PC-9 (cell line): ENCODE measurements at regions not wholly inside any gene's neighbourhood (a gene's known extent, or its start where the extent isn't known, plus 50 kb on each side); places are given as distances from the start of the nearest gene placed in this dataset.

Experiments
- BruUV-seq: library from RNA; stranded (reverse); fragments of 400-500 nt; replicated peaks from 2 replicates; lab custom pipeline; 2021; lab: Mats Ljungman, UMichigan
- CTCF ChIA-PET: fragments of 300-600 bp; sonication (Branson Sonifier 250); formaldehyde crosslinking; loops from one replicate; lab custom pipeline; 2022; ENCODE audit warnings: antibody characterized with exemption; lab: Charles Lee
- POLR2A ChIA-PET: fragments of 300-600 bp; sonication (Branson Sonifier 250); formaldehyde crosslinking; loops from one replicate; lab custom pipeline; 2022; ENCODE audit warnings: antibody characterized with exemption; ENCODE audit not compliant: unreplicated experiment; lab: Charles Lee
- DNase-seq, 2 experiments: peaks; one replicate each; pipeline versions ENCODE4 v3.0.0 to v3.0.0-alpha.2; 2015 to 2022; ENCODE audit warnings: mixed read lengths in 1 of 2
- H2AFZ ChIP-seq: fragments of 200-600 bp; sonication (generic); 2 replicates; pipeline ENCODE4 v1.8.1; 2017; ENCODE audit warnings: antibody characterized with exemption
- H3F3A ChIP-seq: fragments of 200-600 bp; sonication (generic); 2 replicates; pipeline ENCODE4 v1.8.1; 2017; ENCODE audit warnings: antibody characterized with exemption, mild to moderate bottlenecking, low read depth; ENCODE audit not compliant: insufficient read depth
- H3K27ac ChIP-seq: fragments of 200-600 bp; sonication (generic); 2 replicates; pipeline ENCODE4 v1.6.1; 2016; ENCODE audit warnings: mixed run types
- H3K27me3 ChIP-seq: fragments of 200-600 bp; sonication (generic); 2 replicates; pipeline ENCODE4 v1.6.1; 2016; ENCODE audit warnings: low read depth, mixed run types; ENCODE audit not compliant: insufficient read depth
- H3K36me3 ChIP-seq: fragments of 200-600 bp; sonication (generic); 2 replicates; pipeline ENCODE4 v1.6.1; 2016; ENCODE audit warnings: low read depth, mixed run types
- H3K4me1 ChIP-seq: fragments of 200-600 bp; sonication (generic); replicated peaks from 2 replicates; pipeline ENCODE4 v1.6.1; 2016; ENCODE audit warnings: mixed run types; ENCODE audit not compliant: insufficient read depth
- H3K4me2 ChIP-seq: fragments of 200-600 bp; sonication (generic); 2 replicates; pipeline ENCODE4 v1.6.1; 2017; ENCODE audit warnings: mixed run types
- H3K4me3 ChIP-seq: fragments of 200-600 bp; sonication (generic); 2 replicates; pipeline ENCODE4 v1.6.1; 2016; ENCODE audit warnings: mixed run types
- H3K79me2 ChIP-seq: fragments of 200-600 bp; sonication (generic); 2 replicates; pipeline ENCODE4 v1.6.1; 2017; ENCODE audit warnings: low read depth, mixed run types
- H3K9me2 ChIP-seq: fragments of 200-600 bp; sonication (generic); 2 replicates; pipeline ENCODE4 v1.8.1; 2017; ENCODE audit warnings: mild to moderate bottlenecking; ENCODE audit not compliant: insufficient read depth
- H3K9me3 ChIP-seq: fragments of 200-600 bp; sonication (generic); 2 replicates; pipeline ENCODE4 v1.8.1; 2016; ENCODE audit warnings: low read depth; ENCODE audit not compliant: insufficient read depth
- H4K20me1 ChIP-seq: fragments of 200-600 bp; sonication (generic); 2 replicates; pipeline ENCODE4 v1.8.1; 2017; ENCODE audit not compliant: insufficient read depth
- CTCF ChIP-seq: fragments of 200-600 bp; sonication (generic); conservative IDR thresholded peaks from 2 replicates; pipeline ENCODE4 v1.6.1; 2017; ENCODE audit warnings: mixed run types, antibody characterized with exemption, mild to moderate bottlenecking, moderate library complexity
- EZH2 ChIP-seq: fragments of 200-600 bp; sonication (generic); IDR thresholded peaks from 2 replicates; pipeline ENCODE4 v1.8.0; 2017; ENCODE audit warnings: antibody characterized with exemption, low read depth
- intact Hi-C: fragments of 100-400 bp; cut with micrococcal nuclease; formaldehyde crosslinking; loops from one replicate; pipeline ENCODE4 v1.10.0; 2022; ENCODE audit not compliant: unreplicated experiment

GRCh38 chr14:88955455-88955854, 131.0 kb downstream of the TTC8 start:
- DNase-seq, result no peak
- BruUV-seq, result no TSS peak
- intact Hi-C loops, result no loop called here
- ChIA-PET CTCF (no interaction called here), POLR2A (no interaction called here)
- H3K4me1 ChIP-seq, result no peaks in the 10 kb centered on the region
- no peak overlapping the region for H2AFZ ChIP-seq
- H3K9me3 ChIP-seq, result no peaks in the 10 kb centered on the region
- no peaks in the 10 kb centered on the region for H3K79me2 ChIP-seq
- H3K36me3 ChIP-seq, result no peaks in the 10 kb centered on the region
- H3F3A ChIP-seq, result no peaks in the 10 kb centered on the region
- H4K20me1 ChIP-seq, result no peaks in the 10 kb centered on the region
- TF ChIP-seq EZH2, result no peak
- TF ChIP-seq CTCF, result no peak
- H3K27me3 ChIP-seq, result no peaks in the 10 kb centered on the region
- no peak overlapping the region for H3K4me2 ChIP-seq
- H3K4me3 ChIP-seq, result no peak overlapping the region
- H3K27ac ChIP-seq, result no peak overlapping the region
- H3K9me2 ChIP-seq, result no peaks in the 10 kb centered on the region

DNA sequence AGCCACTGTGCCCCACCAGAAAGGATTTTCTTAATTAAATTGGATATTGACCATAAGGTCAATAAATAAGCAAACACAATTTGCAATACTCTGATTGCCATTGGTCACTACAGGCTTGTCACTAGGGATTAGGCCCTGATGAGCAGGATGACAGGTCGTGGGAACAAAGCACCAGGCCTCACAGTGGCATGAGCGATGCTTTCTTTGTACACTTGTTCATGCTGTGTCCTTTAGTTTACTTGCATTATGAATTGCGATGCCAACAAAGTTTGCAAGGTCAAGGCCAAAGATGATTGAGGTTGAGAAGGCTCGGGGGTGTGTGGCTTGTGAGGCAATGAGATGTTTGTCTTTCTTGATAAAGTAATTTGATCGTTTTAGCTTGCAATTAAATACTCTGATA, 136.0 kb downstream of the TTC8 start:
- Histone ChIP-seq H3K9me2 (no peaks in the 10 kb centered on the region), H3K4me1 (no peaks in the 10 kb centered on the region), H2AFZ (no peak overlapping the region), H3K4me2 (no peak overlapping the region), H4K20me1 (no peaks in the 10 kb centered on the region), H3K36me3 (no peaks in the 10 kb centered on the region), H3K4me3 (no peak overlapping the region), H3K9me3 (no peaks in the 10 kb centered on the region), H3K79me2 (no peaks in the 10 kb centered on the region), H3F3A (no peaks in the 10 kb centered on the region), H3K27ac (no peak overlapping the region), H3K27me3 (no peaks in the 10 kb centered on the region)
- intact Hi-C loops, result no loop called here
- TF ChIP-seq CTCF (no peak), EZH2 (no peak)
- no TSS peak for BruUV-seq
- CTCF ChIA-PET, result no interaction called here
- POLR2A ChIA-PET, result no interaction called here
- no peak for DNase-seq

DNA sequence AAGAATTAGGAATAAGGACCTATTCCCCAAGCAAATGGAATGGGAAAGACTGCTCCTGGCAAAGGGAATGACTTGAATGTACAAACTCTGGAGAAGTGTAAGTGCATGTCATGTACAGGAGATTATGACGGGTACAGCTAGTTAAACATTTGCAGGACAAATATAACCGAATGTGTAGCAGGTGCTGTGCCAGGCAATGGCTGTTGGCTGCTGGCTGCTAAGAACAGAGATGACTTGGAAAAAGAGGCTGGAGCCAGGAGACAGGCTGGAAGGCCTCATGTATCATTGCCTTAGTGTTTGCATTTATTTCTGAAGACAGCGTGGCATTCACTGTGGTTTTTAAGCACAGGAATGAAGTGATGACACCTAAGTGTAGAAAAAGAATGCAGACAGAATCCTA, 136.8 kb downstream of the TTC8 start:
- H3F3A ChIP-seq, result no peaks in the 10 kb centered on the region
- no peak for DNase-seq
- intact Hi-C loops, result no loop called here
- H3K9me3 ChIP-seq, result no peaks in the 10 kb centered on the region
- H3K4me2 ChIP-seq, result no peak overlapping the region
- no peak overlapping the region for H2AFZ ChIP-seq
- H3K4me1 ChIP-seq, result no peaks in the 10 kb centered on the region
- H3K27me3 ChIP-seq, result no peaks in the 10 kb centered on the region
- H3K27ac ChIP-seq, result no peak overlapping the region
- no peak overlapping the region for H3K4me3 ChIP-seq
- no peaks in the 10 kb centered on the region for H3K79me2 ChIP-seq
- TF ChIP-seq EZH2 (no peak), CTCF (no peak)
- ChIA-PET CTCF (no interaction called here), POLR2A (no interaction called here)
- no peaks in the 10 kb centered on the region for H3K9me2 ChIP-seq
- no peaks in the 10 kb centered on the region for H4K20me1 ChIP-seq
- no peaks in the 10 kb centered on the region for H3K36me3 ChIP-seq
- BruUV-seq, result no TSS peak
